ELF-1 (cell line): ENCODE measurements at regions not wholly inside any gene's neighbourhood (a gene's known extent, or its start where the extent isn't known, plus 50 kb on each side); places are given as distances from the start of the nearest gene placed in this dataset.

ENCODE experiments used
- DNase-seq: peaks from one replicate; pipeline ENCODE4 v3.0.0-alpha.2; 2016; ENCODE audit warnings: low read depth, low spot score

DNA sequence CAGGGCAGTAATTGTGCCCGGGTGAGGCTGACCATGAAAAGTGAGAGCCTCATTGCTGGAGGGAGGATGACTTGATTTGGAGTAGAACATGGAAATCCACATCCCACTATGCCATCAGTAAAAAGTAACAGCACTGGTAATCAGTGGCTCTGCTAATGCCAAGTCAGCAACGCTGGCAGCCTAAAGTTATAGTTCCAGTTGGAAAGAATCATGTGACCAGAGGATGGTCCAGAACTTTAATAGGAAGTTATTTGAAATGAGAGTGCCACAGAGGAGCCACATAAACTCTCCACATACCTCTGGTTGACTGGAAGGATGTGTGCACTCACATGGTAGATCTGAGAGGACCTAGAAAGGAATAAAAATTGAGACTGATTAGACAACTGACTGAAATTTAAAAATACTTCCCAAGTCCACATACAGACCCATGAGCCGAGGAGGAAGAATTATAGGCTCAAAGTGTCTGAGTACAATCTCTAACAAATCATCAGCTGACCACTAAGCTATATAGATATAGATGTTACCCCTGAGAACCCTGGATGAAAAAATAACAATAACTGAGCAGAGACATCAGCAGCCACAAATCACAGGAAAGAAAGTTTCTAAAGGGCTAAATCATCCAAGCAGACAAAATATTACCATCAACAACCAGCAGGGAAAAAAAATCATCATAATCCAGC, 346.8 kb downstream of the STK39 start:
- DNase-seq: no peak

DNA sequence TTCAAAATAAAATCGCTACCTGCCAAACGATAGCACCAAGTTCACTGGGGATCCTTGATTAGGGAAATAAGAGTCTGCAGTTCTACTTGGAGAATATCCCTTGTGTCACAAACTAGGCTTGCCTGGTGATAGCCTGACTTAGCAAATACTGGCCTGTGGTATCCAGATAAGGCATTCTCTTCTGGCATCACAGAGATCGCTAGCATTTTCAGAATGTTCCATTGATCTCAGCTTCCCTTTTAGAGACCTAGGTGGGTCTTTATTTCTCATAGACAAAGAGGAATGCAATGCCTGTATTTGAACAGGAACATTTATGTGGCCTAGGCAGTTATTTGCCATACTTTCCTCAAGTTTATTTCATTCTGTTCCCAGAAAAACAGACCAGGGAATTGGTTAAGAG, 349.1 kb downstream of the STK39 start:
- DNase-seq: no peak

DNA sequence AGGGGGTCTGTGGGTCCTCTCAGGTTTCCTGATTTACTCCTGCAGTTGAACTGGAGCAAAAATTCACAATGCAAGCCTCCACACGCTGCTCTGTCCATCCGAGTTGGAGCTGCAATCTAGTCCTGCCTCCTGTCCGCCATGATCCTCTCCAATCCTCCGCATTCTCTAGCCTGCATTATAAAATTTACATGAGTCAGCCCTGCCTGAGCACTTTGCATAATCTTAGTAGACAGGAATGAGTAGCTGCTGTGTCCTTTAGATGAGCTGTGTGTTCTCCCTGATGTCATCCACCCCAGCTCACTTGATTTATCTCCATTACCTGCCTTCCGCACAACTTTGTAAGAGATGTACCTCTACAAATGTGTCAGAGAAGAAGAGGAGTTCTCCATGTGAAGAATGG, 355.6 kb downstream of the STK39 start:
- DNase-seq: no peak

DNA sequence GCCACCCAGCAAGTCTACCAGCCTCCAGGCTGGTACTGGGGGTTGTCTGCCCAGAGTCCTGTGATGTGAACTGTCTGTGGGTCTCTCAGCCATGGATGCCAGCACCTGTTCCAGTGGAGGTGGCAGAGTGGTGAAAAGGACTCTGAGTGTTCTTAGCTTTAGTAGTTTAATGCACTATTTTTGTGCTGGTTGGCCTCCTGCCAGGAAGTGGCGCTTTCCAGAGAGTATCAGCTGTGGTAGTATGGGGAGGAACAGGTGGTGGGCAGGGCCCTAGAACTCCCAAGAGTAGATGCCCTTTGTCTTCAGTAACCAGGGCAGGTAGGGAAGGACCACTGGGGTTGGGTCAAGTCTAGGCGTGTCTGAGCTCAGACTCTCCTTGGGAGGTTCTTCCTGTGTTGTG, 356.7 kb downstream of the STK39 start:
- DNase-seq: no peak

DNA sequence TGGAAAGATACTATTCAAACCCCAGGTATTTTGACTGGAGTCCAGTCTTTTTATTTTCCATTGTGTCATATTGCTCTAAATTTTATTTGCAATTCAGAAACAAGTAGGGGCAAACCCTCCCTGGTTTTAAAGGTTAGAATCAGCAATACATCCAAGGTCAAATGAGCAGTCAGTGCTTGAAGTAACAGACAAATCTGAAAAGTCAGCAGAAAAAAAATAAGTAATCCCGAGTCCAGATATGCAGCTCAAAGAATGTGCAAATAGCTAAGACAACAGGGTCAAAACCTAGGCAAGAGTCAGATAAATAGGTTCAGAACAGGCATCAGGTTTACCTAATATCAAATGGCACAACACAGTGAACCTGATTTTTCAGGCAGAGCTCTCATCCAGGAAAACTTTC, 367.0 kb downstream of the STK39 start:
- DNase-seq: no peak

DNA sequence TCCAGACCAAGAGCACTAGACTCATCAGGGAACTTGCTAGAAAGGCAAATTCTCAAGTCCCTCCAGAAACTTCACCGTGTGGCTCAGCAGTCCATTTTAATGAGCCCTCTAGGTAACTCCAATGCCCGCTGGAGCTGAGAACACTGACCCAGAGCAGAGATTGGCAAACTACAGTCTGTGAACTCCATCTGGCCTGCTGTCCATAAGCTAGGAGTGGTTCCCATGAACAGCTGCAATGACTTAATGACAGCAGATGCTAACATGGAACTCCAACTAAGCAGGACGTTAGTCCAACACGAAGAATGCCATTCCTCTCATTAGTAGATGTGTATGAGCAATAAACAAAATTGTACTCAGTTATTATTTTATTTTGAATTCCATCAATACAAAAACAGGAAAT, 371.9 kb downstream of the STK39 start:
- no peak for DNase-seq

DNA sequence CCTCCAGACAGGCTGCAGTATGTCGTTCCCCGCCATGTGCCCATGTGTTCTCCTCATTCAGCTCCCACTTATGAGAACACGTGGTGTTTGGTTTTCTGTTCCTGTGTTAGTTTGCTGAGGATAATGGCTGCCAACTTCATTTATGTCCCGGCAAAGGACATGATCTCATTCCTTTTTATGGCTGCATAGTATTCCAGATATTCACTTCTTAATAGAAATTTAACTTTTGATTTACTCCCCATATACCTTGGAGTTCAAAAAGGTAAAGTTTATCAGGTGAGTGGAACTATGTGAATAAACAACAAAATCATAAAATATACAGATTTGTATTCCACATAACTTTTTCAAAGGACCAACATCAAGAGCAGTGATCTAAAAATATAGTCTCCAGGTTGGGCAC, 372.6 kb downstream of the STK39 start:
- no peak for DNase-seq

DNA sequence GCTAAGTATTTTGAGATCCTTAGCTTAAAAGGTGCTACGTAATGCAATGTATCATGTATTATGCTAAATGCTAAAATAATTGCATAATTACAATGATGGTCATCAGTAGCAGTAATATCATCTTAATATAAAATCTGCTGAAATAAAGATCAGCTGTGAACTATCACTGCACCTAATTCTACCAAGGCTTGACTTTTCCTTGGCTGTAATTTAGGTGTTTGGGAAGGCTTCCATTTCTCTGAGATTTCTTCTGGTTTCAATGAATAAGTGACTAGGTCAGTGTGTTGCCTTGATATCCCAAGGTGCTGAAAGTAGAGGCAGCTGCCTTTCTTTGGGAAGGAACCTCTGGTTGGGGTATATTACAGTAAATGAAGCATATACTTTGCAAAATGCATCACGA, 376.1 kb downstream of the STK39 start:
- DNase-seq: no peak

DNA sequence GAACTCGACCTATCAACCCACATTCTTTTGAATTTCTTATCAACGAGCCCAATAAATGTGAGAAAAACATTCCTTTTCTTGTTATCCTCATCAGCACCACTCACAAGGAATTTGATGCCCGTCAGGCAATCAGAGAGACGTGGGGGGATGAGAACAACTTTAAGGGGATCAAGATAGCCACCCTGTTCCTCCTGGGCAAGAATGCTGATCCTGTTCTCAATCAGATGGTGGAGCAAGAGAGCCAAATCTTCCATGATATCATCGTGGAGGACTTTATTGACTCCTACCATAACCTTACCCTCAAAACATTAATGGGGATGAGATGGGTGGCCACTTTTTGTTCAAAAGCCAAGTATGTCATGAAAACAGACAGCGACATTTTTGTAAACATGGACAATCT, 378.2 kb downstream of the STK39 start:
- no peak for DNase-seq

DNA sequence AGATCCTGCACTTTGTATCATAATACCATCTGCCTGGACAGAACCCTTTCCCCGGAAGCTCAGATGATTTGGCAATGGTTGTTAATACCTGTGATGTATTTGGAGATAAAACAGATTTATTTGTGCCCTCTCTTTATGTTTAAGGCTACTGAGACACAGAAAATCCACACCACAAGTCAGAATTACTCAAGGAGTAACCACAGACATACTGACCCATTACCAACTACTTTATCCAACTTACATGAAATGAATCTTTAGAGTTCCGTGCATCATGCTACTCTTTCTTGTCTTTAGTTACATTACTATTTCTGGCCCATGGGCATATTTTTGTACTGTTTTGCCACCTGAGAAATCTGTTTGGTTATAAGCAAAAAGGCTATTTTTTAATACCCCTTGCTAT, 384.0 kb downstream of the STK39 start:
- DNase-seq: no peak

DNA sequence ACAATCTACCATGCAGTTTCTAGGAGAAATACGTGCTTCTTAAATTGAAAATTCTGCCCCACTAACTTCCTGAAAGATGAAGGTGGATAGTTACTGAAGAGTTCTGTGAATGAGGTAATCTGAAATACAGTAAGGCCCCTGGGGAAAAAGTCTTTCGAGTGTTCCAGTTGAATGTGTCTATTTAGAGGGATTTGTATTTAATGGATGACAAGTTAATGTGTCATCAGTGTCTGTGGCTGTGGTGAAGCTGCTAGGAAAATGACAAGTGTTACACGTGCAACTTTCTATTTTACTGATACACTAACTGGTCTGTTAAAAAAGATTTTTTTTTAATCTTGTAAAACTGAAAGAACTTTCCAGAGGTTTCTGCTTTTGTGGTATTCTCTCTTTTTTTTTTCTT, 384.6 kb downstream of the STK39 start:
- DNase-seq: no peak

DNA sequence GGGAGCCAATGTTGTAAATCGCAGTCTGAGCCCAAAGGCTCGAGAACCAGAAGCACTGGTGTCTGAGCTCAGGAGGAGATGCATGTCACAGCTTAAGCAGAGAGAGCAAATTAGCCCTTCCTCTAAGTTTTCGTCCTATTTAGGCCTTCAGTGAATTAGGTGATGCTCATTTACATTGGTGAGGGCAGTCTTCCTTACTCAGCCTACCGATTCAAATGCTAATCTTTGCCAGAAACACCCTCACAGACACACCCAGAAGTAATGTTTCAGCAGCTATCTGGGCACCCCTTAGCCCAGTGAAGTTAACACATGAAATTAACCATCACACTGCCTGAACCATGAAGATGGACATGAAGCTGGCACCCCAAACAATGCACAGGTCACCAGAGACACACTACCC, 385.1 kb downstream of the STK39 start:
- DNase-seq: peak; percentile 10

DNA sequence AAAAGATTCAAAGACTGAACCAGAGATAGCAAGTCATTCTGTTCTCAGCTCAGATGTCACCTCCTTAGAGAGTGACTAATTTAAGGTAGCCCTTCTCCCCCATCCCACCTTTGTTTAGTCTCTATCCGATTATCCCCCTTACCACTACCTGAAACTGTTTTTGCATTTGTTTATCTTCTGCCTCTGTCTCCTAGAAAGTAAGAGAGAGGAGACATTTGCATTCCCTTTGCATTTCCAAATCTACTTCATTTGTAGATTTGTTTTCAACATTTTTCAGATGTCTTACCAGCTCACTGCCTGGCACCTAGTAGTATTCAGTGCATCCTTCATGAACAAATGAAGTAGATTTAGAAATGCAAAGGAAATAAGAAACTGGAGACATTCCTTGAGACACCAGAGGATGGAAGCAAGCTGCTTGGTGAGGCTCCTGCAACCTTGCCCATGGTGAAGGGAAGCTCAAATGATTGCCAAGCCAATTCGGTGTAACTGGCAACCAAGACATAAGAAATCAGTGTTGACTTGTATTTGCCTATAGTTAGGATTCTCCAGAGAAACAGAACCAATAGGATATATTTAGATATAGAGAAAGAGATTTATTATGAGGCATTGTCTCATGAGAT, 385.7 kb downstream of the STK39 start:
- DNase-seq: no peak

DNA sequence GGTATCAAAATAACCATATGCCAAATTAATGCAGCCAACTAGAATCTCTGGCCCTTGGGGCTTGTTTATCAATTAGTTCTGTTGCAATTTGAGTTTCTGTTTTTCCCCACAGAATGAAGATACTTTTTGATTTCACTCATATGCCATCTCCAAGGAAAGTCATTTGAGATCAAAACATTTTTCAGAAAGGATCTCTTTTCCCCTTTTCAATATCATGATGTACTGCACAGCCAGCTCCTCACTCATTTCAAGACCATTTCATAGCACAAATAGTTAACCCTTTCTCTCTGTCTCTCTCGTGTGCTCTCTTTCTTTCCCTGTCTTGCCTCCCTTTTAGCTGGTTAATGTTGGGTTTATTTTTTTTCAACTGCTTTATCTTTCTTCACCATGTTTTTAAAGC, 387.3 kb downstream of the STK39 start:
- DNase-seq: no peak

DNA sequence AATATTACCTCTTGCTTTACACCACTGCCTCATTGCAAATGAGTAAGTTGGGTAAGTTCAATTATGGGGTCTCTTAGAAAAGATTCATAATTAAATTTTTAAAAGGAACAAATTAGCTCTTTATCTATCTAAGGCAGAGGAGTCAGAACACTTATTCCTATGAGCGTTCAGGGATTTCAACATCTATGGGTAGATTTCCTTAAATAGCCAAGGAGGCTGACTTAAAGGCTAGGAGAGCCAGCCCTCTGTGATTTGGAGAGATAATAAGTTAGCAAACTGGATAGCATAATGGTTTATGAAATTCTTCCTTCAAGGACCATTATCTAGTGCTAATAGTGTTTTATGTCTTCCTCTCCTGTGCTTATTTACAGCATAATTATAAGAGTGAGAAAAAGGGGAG, 387.7 kb downstream of the STK39 start:
- no peak for DNase-seq

DNA sequence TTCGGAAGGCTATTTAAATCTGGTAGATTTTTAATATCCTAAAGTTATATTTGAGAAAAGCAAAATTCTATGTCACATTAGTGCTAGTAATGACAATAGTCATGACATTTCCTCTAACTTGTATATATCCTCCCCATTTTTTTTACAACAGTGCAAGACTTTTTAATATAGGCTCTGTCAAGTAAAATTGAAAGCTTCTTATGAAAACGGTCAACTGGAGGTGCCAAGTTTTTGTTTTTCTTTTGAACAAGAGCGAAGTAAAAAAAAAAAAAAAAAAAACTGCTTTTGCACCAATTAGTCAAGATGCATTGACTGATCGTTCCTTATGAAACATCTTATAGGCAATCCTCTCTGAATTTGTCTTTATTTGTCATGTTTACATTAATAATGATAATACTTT, 389.3 kb downstream of the STK39 start:
- no peak for DNase-seq

DNA sequence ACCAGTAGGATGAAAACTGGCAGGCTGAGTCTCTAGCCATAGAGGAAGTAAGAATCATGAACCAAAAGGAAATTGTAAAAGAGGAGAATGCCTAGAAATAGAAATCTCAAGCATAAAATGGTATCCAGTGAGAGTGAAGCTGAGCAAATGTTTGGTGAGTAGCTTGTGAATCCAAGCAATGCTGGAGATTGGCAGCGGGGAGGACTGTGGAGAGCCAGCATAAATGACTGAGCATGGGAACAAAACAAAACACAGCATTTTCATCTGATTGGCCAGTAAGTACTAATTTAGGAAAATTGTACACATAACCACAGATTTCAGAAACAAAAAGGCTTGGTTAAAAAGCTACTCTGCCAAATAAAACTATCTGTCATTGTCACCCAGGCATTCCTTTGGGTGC, 390.0 kb downstream of the STK39 start:
- DNase-seq: no peak

DNA sequence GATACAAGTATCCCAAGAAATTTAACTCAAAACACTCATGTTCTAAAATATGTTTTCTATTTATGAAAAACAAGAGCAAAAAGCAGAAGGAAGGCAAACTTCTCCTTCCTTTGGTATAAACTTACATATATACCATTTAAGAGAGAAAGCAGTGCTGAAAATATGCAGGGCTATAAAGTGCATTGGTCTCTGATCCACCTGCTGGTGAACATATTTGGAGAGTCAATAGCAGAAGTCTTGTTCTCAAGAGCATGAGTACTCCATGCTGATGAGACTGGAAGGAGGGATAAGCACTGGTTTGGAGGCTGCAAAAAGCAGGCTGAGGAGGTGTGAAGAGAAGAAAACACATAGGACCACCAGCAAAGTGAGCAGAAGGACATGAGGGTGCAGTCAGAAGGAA, 391.2 kb downstream of the STK39 start:
- DNase-seq: no peak

DNA sequence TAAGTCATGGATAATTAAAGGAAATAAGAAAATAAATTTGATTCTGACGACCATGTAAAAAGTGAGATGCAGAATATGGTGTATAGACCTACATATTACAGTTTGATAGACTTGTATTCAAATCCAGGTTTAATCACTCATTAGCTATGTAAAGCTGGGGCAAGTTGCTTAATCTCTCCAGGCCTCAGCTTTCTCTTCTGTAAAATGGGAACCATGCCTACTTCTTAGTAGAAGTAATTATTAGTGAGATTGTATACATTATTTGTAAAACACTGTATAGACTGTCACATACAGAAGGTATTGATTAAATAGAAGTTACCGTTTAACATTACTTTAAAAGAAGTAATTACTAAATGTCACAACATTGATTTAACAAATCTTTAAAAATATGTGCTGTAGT, 392.2 kb downstream of the STK39 start:
- DNase-seq: no peak

DNA sequence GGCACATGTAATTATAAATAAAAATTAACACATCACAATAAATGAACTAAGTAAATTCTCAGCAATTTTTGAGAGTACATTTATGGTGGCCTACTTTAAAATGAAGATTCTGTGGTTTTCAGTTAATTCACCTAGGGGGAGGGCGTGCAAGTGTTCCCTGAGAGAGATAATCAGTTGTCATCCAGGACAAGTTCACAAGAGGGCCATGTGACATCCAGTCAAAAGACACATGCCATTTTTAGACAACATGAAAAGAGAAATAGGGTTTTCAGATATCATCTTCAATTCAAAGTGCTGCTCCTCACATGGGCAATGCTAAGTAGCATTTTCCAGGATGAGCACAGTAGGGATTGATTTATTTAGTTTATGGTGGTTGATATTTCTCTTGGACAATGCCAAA, 393.7 kb downstream of the STK39 start:
- DNase-seq: no peak

DNA sequence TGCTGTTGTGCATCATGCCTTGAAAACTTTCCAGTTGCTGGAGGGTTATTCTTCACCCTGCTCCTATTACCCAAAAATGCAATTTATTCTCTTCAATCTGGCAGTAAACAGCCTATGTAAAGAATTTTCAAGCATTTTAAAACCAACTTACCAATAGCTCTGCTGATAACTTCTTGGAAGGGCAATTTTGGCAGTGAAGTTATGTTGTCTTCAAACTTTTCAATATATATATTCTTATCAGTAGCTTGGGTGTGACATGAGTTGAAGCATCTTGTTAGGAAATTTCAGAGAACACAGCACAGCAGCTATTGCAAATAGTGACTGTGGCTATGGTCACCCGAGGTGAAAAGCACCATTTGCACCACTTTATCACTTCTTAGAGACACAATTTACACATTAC, 395.5 kb downstream of the STK39 start:
- no peak for DNase-seq

DNA sequence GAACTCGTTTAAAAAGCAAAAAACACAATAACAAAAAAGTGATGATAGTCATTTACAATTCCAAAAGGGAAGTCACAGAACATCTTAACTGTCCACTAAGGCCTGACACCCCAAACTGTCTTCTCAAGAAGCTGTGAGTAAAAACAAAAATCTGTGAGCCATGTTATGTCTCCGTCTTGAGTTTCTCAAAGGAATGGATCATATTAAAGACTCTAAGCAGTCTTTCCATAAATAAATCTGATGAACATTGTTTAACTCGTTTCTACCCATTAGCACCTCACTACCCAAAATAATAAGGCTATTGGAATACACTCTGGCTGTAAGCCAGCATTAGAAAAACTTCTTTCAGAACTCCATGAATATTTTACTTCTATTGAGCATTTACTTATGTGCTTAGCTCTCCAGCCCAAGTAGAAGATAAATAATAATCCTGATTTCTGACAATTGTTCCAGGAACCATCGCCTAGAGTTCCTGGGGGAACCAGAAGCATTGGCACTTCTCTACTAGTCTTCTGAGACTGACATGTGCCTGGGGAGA, 396.0 kb downstream of the STK39 start:
- no peak for DNase-seq

DNA sequence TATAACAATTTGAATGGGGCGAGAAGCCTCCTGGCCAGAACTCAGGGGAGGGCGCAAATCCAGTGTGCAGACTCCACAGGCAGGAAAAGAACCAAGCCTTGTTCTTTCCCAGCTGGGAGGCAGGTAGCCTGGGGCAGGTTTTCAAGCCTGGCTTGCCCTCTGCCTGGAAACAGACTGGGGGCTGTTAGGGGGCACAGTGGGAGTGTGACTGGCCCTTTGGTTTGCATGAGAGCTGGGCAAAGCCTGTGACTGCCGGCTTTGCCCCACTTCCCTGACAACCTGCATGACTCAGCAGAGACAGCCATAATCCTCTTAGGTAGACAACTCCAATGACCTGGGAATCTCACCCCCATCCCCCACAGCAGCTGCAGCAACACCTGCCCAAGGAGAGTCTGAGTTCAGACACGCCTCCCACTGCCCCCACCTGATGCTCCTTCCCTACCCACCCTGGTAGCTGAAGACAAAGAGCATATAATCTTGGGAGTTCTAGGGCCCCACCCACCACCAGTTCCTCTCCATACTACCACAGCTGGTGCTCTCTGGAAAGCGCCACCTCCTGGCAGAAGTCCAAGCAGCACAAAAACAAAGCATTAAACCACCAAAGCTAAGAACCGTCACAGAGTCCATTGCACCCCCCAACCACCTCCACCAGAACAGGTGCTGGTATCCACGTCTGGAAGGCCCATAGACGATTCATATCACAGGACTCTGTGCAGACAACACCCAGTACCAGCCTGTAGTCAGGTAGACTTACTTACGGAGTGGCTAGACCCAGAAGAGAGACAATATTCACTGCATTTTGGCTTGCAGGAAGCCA, 402.5 kb downstream of the STK39 start:
- peak; percentile 95 for DNase-seq
